ENCODE measurements at regions not wholly inside any gene's neighbourhood (a gene's known extent, or its start where the extent isn't known, plus 50 kb on each side); places are given as distances from the start of the nearest gene placed in this dataset.
A peak's percentile ranks its signal among the peaks of the same experiment; 100 is the strongest.

- peak; percentile 11; the same call in 1 of the 2 replicates for TF ChIP-seq NFIC (IDR thresholded peaks at IDR 0.05; ENCODE audit: borderline replicate concordance)
- TF ChIP-seq SMC3 (IDR thresholded peaks at IDR 0.05; ENCODE audit: low read depth, low read length), result no peak
- TF ChIP-seq, protein P1, sequence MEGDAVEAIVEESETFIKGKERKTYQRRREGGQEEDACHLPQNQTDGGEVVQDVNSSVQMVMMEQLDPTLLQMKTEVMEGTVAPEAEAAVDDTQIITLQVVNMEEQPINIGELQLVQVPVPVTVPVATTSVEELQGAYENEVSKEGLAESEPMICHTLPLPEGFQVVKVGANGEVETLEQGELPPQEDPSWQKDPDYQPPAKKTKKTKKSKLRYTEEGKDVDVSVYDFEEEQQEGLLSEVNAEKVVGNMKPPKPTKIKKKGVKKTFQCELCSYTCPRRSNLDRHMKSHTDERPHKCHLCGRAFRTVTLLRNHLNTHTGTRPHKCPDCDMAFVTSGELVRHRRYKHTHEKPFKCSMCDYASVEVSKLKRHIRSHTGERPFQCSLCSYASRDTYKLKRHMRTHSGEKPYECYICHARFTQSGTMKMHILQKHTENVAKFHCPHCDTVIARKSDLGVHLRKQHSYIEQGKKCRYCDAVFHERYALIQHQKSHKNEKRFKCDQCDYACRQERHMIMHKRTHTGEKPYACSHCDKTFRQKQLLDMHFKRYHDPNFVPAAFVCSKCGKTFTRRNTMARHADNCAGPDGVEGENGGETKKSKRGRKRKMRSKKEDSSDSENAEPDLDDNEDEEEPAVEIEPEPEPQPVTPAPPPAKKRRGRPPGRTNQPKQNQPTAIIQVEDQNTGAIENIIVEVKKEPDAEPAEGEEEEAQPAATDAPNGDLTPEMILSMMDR (IDR thresholded peaks at IDR 0.05), result no peak
- no peak for TF ChIP-seq TEAD4 (IDR thresholded peaks at IDR 0.05; ENCODE audit: borderline replicate concordance, insufficient read depth)
- TF ChIP-seq, protein P2, sequence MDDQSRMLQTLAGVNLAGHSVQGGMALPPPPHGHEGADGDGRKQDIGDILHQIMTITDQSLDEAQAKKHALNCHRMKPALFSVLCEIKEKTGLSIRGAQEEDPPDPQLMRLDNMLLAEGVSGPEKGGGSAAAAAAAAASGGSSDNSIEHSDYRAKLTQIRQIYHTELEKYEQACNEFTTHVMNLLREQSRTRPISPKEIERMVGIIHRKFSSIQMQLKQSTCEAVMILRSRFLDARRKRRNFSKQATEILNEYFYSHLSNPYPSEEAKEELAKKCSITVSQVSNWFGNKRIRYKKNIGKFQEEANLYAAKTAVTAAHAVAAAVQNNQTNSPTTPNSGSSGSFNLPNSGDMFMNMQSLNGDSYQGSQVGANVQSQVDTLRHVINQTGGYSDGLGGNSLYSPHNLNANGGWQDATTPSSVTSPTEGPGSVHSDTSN (IDR thresholded peaks at IDR 0.05), result peak; percentile 26; the same call in 1 of the 2 replicates
- TF ChIP-seq FOXJ3 (CRISPR knock-in tag; IDR thresholded peaks at IDR 0.05), result no peak
- no peak for TF ChIP-seq POLR2AphosphoS5 (IDR thresholded peaks at IDR 0.05; ENCODE audit: low read depth, low read length)
- TF ChIP-seq EP300 (IDR thresholded peaks at IDR 0.05; ENCODE audit: borderline replicate concordance in 1 of 2, low read depth in 1 of 2, low read length in 1 of 2), result no peak
- no peak for TF ChIP-seq RAD21 (IDR thresholded peaks at IDR 0.05; ENCODE audit: low read length)
- TF ChIP-seq MEF2A (IDR thresholded peaks at IDR 0.05; ENCODE audit: borderline replicate concordance, low read depth), result no peak
These were observed 207.2 kb downstream of the RND3 start for GRCh38 chr2:150280231-150280630.
